HCEC 1CT (cell line): ENCODE measurements at regions not wholly inside any gene's neighbourhood (a gene's known extent, or its start where the extent isn't known, plus 50 kb on each side); places are given as distances from the start of the nearest gene placed in this dataset.
A peak's percentile ranks its signal among the peaks of the same experiment; 100 is the strongest.

Source experiments
- DNase-seq: peaks from one replicate; pipeline ENCODE4 v3.0.0-alpha.2; 2017

DNA sequence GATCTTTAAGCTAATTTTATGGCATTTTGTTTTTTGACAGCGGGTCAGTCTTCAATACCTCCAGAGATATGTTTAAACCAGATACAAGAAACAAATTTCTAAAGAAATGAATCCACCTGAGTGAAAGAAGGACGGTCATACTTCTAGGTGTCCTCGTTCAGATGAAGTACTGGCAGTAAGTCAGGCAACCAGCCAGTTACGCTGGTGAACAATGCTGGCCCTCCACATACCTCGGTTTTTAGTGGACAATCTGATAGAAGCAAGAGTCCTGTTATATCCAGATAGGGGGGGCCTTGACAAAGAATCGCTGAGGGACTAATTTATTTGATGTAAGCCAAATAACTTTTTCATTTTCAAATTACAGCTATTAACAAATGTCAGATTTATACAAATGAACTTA is 266.4 kb upstream of the KLF14 start:
- DNase-seq: no peak

DNA sequence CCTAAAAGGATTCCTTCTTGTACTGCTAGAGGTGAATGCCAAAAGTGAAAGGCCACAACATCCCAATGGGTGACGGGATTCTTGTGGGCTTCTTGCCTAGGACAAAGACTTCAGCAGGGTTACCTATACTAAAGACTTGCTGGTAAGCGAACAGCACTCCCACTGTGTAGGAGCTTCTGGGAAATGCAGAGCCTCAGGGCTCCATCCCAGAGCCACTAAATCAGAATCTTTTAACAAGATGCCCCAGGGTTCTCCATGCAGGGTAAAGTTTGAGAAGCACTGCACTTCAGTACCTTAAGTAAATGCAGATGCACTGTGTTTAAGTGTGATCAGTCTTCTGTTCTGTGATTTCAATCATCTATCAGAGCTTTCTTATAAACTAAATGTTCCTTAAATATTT is 266.9 kb upstream of the KLF14 start:
- DNase-seq: no peak

DNA sequence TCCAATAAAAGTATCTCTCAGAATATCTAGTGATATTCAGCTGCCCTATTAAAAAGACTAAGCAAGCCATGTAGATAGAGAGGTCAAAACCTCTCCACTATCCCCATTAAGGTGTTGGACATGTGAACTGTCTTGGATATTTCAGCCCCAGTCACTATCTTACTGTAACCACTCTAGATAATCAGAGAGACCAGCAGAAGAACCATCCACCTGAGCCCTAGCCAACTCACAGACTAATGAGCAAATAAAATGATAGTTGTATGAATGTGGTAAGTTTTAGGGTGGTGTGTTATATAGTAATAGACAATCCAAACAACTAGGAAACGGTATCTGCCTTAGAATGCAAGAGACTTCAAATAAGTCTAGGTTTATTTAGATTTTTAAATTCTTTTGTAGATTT is 268.6 kb upstream of the KLF14 start:
- DNase-seq: no peak

DNA sequence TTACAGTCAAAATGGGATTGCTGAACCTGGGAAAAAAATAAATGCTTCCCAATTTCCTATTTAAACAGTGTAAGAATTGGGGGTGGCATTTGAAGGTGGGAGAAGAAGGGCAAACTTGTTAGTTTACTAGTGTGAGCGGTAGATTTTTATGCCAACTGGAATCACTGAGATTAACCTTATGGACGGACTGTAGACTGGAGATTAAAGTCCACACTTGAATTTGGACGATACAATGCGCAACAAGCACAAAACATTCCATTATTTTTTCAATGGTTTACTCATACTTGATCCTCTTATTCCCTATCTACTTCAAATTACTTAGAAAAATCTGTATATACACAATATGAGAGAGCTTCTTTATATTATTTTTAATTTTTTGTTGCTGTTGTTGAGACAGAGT is 269.6 kb upstream of the KLF14 start:
- no peak for DNase-seq

DNA sequence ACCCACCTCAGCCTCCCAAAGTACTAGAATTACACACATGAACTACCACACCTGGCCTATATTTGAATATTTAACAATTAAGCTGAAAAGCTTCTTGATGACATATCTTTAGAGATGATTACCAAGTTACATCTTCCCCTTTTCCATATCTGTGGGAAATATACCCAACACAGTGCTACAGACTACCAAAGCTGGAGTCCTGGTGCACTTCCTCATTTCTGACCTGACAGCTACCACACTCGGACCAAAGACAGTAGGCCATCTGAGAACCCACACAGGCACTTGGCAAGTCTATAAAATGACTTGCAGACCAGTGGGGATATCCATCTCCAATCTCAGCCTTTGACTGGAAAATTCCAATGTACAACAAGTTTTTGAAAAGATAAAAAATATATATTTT is 270.4 kb upstream of the KLF14 start:
- no peak for DNase-seq

DNA sequence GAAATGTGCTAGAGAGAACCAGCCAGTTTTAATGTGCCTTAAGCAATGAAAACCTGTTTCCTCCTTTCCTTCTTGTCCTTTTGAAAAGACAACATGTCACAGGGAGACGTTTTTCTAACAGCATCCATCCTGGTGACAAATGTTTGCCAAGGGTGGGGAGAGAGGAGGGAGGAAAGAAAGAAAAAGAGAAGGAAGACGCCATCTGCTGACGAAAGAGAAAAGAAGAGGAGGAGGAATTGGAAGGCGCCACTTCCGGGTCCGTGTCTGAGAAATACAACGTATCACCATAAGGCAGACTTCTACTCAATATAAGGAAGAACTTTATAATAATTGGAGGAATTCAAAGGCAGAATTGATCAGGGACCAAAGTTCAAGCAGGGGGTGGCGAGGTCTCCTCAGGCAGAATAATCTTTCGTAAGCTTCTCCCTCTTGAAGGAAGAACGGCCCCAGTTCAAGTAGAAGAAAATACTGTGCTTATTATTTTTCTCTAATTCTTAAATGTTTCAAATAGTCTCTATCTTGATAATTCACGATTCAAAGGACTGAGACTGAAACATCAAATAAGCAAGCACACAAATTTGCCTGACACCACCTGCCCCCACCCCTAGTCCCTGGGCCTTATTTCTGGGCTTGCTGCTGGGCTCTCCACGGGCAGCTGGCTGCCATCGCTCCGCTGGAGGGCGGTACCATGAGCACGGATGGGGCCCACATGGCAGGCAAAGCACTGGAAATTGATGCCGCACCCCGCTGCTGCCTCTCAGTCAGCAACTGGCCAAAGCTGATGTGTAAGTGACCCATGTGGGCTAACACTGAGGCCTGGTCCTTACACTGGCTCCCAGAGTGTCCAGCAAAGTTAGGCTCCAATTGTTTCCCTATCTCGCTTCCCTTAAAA is 273.7 kb upstream of the KLF14 start:
- DNase-seq: peak; percentile 84

DNA sequence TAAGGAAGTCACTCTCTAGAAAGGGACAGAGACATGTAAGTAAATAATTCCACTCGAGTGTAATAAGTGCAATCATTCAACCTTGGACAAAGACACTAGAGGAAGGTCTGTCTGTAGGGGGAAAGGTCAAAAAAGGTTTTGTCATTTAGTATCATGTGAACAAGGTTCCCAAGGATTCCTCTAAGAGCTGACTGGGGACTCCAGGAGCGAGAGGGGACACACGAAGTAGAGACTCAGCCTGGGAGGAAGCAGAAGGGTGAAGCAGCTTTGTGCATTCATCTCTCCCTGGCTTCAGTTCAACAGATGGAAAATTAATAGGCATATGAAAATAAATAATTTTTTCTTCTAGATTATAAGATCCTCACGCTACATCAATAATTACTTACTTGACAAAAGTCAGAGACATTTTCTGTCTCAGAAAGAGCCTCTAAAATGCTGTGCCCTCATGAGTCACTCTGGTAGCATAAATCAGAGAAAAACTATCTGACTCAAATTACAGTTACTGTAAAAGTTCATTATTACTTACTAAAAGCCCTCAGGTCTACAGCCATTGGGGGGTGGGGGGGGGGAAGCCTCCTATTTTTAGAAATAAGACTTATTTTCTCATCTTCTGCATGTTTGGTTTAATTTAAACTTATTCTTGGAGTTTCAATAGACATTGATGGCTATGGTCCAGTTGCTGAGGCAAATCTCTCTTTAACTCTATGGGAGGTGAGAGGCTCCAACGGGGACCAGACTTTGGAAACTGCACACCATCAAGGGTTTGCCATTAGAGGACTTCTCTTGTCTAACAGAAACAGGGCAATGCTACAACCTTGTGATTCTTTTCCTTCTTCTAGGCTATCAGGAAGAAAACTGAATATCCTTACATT is 275.1 kb upstream of the KLF14 start:
- peak; percentile 68 for DNase-seq

DNA sequence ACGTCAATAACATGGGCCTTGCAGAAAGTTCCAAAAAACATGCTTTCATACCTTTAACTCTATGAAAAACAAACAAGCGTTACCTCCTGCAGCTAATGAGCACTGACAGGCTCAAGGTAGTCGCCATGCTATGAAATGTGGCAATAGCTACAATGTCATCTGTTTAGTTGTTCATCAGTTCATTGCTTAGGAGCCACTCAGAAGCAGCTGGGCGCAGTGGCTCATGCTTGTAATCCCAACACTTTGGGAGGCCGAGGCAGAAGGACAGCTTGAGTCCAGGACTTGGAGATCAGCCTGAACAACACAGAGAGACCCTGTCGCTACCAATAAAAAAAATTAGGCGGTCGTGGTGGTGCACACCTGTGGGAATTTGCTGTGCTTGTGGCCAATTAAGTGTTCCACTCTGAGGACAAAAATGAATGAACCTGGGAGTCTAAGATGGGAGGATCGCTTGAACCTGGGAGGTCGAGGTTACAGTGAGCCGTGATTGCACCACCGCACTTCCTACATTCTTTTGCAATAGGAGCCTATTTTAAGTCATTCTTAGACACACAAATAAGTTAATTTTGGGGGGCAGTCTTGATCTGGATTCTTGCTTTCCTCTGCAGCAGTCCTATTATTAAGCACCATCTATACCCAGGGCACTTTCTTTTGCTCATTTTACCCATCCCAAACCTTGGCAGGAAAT is 276.2 kb upstream of the KLF14 start:
- DNase-seq: no peak

DNA sequence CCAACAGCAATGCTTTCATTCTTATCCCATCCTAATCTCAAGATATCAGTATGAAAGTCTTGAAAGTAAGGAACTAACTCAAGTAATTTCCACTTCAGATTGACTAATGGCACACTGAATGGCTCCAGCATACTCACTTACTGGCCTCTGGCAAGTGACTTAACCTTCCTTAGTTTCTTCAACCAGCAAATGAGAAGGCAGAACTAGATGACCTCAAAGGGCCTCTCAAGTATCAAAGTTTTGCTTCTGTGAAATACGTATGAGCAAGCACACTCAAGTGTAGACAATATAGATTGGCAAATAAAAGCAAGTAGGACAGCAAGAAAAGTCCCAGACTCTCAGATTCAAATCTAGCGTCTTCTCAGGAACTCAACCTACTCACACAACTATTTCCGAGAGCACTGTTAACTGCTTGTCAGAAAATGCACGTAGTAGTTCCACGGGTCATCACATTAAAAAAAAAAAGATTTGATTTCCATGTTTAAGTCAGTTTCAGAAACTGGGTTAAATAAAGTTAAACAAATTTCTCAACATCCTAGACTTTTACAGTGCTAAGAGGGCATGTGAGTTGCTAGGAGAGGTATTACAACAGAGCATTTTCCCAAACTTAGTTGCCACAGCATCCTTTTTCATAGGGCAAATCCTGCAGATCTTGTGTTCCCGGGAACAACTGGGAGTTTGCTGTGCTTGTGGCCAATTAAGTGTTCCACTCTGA is 276.9 kb upstream of the KLF14 start:
- DNase-seq: peak; percentile 61

DNA sequence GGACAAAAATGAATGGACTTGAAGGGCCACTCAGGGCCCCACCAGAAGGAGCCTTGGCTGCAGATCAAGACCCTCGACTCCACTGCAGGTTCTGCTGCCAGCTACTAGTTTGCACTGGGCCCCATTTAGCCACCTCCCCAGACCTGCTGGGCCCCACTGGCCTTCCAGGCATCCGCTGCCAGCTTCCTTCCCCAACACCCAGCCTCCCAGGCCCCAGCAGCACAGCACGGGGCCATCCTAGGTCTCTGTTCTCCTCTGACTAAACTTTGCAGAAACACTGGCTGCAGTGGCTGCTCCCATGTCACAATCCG is 277.4 kb upstream of the KLF14 start:
- no peak for DNase-seq

DNA sequence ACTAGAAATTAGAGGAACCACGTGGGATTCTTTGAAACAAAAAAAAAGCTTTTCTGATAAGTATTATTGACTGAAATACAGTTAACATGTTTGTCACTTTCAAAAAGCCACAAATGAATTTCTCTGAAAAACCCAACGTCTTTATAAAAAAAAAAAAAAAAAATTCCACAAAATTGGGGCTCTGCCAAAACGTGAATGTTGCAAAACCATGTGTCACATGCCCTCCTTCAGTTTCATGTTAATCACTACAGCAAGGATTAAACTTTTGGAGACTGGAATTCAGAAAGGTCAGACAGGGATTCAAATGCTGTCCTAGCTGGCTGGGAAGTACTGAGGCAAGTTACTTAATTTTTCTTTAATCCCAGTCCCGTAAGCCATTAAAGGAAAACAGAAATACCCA is 278.0 kb upstream of the KLF14 start:
- peak; percentile 91 for DNase-seq

DNA sequence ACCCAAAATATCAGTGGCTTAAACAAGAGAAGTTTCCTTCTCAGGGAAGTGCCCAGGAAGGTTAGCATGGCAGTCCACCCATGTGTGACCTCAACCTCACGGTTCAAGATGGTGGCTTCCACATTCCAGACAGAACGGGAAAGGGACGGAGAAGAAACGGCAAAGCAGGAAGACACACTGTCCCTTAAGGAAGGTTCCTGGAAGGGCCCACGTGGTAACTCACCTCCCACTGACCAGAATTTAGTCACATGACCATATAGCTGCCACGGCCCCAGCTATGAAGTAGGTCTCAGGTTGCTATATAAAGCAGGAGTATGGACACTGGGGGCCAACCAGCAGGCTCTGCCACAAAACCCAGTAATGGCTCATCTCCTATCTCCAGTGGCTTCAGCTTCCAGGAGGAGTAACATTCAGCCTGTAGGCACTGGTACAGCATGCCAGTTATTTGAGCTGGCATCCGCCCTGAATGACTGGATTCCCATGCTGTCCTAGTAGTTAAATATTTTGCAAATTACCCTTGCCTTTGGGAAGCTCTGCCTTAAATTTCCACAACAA is 278.5 kb upstream of the KLF14 start:
- DNase-seq: no peak

DNA sequence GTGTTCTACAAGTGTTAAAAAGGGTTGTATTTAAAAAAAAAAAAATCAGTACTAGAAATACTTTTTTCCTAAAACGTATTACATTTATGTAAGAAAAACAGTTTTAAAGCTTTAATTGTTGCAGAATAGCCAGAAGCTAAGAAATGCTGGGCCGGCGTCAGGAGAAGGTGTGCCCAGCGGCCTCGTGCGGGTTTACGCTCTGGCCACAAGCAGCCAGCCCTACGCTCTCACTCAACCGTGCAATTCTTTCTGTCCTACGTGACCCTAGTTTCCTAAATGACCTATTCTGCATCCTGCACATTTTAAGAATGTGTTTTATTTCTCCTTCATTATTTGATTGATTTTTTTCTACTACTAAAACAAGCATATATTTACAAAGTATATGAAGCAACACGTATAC is 279.7 kb upstream of the KLF14 start:
- DNase-seq: no peak

DNA sequence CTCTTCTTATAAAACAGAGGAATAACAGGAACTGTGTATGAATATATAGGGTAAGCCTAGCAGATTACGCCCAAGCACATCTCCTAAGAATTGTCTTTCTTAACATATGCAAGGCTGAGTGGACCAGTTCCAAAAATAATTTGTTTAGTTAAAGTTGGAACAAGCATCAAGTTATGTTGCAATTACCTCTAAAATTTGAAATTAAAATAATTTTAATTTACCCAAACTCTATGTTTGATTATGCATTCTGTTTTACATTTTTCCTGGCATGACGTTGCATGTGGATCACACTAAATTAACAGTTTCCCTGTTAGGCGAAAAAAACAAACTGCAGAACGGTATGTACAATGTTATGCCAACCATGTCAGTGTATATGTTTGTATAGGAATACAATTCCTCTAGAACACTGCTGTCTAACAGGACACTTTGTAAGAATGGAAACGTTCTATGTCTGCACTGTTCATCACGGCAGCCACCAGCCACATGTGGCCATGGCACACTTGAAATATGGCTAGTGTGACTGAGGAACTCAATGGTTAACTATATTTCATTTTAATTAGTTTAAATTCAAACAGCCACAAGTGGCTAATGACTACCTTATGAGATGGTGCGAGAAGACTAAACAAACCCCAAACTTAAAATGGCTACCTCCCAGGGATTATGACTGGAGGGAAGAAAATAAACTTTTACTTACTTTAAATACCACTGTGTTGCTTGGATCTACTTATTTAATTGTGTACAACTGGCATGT is 281.1 kb upstream of the KLF14 start:
- no peak for DNase-seq

DNA sequence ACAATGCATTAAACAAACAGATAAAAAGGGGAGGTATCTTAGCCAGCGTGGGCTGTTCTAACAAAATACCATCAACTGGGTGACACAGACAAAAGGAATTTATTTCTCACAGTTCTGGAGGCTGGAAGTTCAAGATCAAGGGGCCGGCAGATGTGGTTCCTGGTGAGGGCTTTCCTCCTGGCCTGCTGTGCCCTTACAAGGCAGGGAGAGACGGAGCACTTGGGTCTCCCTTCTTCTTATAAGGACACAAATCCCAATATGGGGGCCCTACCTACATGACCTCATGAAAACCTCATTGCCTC is 281.6 kb upstream of the KLF14 start:
- peak; percentile 79 for DNase-seq

DNA sequence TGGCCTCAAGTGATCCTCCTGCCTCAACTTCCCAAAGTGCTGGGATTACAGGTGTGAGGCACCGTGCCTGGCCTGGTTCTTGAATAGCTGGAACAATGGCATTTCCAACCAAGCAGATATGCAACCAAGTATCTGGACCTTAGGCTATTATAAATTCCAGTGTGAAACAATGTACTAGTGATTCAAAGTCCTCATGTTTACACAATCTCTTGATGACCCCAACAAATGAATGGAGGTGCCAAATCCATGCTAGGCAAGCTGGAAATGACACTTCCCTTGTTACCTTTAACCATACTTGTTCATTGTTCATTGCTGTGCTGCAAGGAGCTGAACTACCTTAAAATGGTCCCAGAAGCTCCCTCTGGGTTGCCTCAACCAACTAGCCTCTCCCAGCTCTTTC is 282.2 kb upstream of the KLF14 start:
- DNase-seq: no peak

DNA sequence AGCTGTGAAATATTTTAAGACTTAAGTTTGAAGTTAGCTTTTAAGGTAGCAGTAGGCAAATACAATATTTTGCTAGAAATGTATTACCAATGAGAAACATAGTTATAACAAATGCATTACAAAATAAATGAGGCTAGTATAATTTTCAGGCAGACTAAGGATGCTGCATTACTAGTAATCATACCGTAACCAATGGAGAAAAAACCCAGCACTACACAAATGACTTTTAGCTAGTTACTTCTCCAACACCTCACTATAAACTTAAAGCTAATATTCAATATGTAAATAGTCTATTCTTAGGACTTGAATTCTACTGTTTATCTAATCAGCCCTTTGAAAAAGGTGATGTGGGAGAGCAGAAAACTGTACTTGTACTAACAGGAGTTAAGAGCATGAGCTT is 285.3 kb upstream of the KLF14 start:
- DNase-seq: no peak

DNA sequence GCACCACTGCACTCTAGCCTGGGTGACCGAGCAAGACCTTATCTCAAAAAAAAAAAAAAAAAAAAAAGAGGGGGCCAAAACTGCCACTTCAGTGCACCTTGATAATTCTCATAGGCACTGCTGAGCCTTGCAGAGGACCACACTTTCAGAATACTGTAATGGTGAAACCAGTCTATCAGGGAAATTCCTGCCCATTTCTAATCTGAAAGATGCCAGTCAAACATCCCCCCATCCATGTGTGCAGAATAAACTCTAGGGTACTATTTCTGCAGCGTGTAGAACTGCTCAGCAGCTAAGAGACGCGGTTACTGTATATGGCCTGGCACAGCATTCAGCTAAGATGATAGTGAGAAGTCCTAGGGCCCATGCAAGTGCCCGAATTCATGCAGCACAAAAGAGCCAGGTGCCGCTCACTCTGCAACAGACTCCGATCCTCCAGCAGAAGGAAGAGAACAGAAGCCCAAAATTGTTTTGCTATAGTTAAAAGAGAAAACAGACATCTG is 286.8 kb upstream of the KLF14 start:
- DNase-seq: no peak

DNA sequence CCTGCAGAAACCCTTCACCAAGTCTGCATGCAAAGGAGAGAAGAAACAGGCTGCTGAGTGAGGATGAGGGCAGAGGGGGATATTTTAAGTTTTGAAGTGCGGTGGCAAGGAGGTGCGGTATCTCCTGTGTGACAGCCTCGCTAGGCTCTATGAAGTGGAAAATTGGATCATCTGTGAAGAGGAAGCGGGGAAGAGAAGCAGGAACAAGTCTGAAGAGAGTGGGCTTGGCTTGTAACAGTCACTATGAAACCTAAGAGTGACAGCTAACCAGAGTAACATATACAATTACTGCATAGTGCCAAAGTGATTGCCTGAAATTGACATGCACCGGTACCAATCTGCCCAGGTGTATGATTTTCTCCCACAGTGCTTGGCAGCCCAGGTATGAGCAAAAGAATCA is 287.5 kb upstream of the KLF14 start:
- no peak for DNase-seq

DNA sequence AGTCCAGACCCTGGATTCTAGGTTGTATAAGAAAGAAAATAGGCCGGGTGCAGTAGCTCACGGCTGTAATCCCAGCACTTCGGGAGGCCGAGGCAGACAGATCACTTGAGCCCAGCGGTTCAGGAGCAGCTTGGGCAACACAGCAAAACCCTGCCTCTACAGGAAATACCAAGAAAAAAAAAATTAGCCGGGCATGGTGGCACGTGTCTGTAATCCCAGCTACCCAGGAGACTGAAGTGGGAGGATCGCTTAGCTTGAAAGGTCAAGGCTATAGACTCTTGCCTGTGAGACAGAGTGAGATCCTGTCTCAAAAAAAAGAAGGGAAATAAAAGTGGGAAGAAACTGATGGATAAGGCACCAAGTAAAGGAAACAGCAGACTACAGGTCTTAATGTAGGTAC is 287.9 kb upstream of the KLF14 start:
- DNase-seq: no peak

DNA sequence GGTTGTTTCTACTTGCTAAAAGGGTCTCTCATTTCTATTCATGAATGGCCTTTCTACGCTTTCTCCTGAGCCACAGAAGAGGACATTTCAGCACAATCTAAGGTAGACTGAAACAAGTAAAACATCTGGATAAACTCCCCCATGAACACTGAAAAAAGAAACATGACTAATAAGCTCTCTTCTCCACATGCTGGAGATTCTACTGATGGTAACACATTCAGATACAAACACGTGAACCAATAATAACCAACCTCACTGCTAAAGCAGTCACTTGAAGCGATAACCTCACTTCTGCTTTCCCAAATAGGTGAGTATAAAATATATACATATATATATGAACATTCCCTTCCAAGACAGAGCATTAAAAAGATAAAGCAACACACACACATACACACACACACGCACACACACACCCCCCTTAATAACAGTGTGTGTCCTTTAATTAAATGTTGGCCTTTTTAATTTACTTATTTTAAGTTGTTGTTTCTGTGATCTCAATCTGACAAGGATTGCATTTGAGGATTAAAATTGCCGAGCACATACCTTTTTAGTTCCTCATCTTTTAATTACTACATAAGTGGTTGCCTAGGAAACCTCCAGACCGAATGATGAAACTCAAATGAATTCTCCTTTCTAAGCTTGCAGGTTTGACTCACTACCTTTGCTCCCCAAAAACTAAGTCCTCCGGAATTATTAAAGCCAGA is 292.4 kb upstream of the KLF14 start:
- peak; percentile 76 for DNase-seq
